Spleen (tissue), 7 donors: ENCODE measurements at regions not wholly inside any gene's neighbourhood (a gene's known extent, or its start where the extent isn't known, plus 50 kb on each side); places are given as distances from the start of the nearest gene placed in this dataset.

ENCODE experiments used
- CTCF ChIP-seq, 11 experiments: fragments of 200-600 bp in 7 of 11; fragments of 450-650 bp in 4 of 11; sonication (generic) in 4 of 11; IDR thresholded peaks in 8 of 11; conservative IDR thresholded peaks in 3 of 11; 1 replicate in 7 of 11; 2 replicates in 4 of 11; pipeline versions ENCODE4 v1.4.0 to v1.8.0; 2016 to 2021; ENCODE audit warnings: antibody characterized with exemption in 11 of 11, inconsistent platforms in 4 of 11, mild to moderate bottlenecking in 1 of 11
- POLR2A ChIP-seq, 3 donors: fragments of 450-650 bp; IDR thresholded peaks; one replicate each; pipeline ENCODE4 v1.5.1; 2017; ENCODE audit warnings: antibody characterized with exemption in 3 of 3, mild to moderate bottlenecking in 1 of 3
- donor health status: DM: no; HTN: no; CAD: no; lungs with moderate emphysema.
- donor health status: DM: no; HTN: no; CAD: no.
- donor health status: DM: no; HTN: no; CAD: no.

- TF ChIP-seq POLR2A (IDR thresholded peaks at IDR 0.05) (no peak), CTCF (IDR thresholded peaks at IDR 0.05 in 8 of 11, conservative IDR thresholded peaks at IDR 0.05 in 3 of 11) (no peak)
Measured at GRCh38 chr7:23927709-23928417, 217.8 kb downstream of the STK31 start.
